ENCODE measurements at regions not wholly inside any gene's neighbourhood (a gene's known extent, or its start where the extent isn't known, plus 50 kb on each side); places are given as distances from the start of the nearest gene placed in this dataset.

DNA sequence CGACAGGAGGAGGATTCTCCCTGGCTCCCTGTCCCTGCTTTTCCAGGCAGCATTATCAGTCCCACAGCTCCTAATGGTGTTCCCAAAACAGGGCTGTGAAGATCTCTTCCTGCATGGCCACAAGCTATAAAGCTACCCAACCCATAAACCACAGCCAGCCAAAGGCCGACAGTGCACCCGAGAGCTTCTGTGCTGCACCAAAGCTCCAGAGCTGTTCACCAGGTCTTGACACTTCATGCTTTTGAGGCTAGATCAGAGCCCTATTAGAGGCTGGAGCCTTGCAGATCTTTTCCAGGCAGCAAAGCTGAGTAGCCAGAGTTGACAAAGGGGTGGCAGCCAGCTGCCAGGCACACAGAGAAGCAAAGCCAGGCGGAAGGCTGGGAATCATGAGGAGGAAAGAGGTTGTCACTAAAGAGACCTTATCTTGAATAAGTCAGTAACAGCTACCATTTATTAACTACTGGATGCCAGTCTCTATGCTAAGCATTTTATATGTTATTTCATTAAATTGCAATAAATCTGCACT is 180.4 kb downstream of the KATNAL1 start:
- DNase-seq: no peak

- DNase-seq: no peak
Observed at GRCh38 chr13:30125422-30126073, 181.8 kb downstream of the KATNAL1 start.

GRCh38 chr13:30124131-30124768 is 183.1 kb downstream of the KATNAL1 start:
- no peak for DNase-seq

DNA sequence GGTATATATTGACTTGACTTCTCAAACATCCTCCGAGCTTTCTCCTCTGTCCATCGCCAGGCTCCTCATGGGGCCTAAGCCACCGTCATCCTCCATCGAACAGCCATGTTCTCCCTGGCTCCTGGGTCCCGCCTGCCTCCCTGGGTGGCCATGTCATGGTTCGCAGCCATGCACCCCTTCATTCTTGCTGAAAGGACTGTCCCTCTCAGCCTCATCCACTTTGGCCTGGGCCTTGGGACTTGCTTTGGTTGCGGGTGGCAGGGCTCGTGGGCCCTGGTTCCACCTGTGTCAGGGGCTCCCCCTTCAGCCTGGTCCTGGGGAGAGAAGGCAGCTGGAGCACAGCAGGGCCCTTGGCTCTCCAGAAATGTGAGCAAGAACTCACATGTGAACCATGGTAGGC is 183.8 kb downstream of the KATNAL1 start:
- DNase-seq: no peak

DNA sequence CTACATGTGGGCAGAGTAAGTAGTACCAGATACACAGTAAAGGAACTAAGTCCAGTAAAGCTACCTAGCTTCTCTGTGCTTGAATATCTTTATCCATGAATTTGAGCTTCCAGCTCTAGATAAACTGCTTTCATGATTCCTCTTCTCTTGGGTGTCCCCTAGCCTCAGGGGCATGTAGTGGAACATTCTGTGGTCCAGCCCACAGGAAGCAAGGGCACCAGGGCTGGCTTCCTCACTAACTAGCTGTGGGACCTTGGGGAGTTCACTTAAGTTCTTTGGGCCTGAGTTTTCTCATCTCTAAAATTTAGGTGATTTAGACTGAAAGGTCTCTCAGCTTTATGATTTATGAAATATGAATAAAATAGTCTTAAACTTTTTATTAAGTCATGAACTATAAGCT is 185.7 kb downstream of the KATNAL1 start:
- no peak for DNase-seq

DNA sequence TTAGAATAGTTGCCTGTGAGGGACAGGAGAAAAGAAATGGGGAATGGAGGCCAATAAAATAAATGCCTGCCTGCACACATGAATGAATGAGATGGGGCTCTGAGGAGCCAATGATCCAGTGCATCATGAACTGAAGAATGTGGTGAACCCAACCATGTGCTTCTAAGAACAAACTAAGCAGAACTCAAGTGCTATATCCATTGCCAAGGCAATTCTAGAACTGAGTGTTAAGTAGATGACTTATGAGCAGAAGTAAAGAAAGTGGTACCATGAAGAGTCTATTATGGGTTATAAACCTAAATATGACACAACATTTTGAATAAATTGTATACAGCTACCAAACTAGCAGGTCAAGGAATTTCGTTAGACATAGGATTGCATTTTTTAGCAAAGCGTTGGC is 186.1 kb downstream of the KATNAL1 start:
- no peak for DNase-seq

- no peak for DNase-seq
Observed at GRCh38 chr13:30120133-30120822, 187.1 kb downstream of the KATNAL1 start.

DNA sequence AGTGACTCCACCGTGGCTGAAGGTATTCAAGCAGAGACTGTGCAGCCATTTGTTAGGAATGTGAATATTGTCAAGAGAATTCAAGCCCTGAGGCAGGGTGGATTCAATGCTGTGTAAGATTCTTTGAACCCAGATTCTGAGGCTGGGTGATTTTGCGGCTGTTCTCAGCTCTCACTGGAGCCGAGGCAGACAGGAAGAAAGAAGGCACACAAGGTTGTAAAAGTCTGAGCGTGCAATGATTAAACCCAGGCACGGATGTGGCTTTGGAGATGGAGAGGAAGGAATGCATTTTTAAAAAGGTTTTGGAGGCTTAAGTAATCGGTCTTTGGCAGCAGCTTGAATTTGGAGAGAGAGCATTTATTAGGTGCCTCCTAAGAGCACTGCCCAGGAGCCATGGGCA is 187.9 kb downstream of the KATNAL1 start:
- no peak for DNase-seq

GRCh38 chr13:30116379-30116778 is 191.0 kb downstream of the KATNAL1 start:
- peak; percentile 47 for DNase-seq

DNA sequence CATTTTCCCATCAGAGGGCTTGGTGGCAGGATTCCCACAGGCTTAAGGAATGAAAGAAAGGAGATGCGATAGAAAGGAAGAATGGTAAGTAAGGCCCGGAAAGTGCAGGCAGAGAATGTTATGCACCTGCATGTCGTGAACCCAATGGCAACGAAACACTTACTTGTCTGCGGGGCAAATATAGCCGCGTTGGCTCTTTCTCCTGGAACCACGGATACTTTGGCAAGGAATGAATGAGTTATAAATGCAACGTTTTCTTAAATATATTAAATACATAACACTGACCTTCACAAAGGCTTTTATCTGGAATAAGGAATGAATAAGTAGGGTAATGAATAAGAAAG is 192.1 kb downstream of the KATNAL1 start:
- DNase-seq: no peak

- DNase-seq: peak; percentile 91
Observed at GRCh38 chr13:30114571-30115256, 192.6 kb downstream of the KATNAL1 start.

DNA sequence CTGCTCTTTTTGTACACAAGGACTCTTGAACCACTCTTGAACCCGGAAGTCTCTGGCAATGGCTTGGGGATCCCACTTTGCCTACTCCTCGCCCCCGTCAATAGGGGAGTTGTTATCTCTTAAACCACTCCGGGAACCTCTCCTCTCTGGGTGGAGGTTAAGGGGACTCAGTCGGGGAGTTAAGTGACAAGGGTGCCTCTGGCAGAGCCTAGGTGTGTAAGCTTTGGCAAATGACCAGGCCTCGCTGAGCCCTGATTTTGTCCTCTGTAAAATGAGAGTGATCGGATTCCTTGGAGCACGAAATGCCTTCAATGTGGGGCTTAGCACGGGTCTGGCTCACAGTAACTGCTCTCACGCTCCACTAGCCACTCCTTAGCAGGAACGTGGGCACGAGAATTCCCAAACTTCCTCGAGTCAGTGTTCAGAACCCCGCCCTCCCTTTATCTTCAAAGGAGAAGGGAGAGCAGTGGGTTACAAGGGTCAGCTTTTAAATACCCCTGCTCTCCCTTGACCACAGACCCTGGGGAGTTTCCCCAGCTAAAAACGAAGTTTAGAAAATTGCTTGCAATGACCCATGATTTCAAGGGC is 193.3 kb downstream of the KATNAL1 start:
- peak; percentile 59 for DNase-seq

DNA sequence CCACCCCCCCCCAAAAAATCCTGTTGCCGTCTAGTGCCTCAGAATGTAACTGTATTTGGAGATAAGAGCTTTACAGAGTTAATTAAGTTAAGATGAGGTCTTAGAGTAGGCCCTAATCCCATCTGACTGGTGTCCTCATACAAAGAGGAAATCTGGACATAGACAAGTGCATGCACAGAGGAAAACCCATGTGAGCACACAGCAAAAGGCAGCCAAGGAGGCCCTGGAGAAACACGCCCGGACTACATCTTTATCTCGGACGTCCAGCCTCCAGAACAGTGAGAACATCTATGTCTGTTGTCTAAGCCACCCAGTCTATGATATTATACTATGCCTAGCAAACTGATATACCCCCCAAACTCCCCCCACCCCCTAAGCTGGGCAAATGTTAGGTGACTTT is 193.8 kb downstream of the KATNAL1 start:
- DNase-seq: peak; percentile 47

GRCh38 chr13:30112602-30113435 is 194.5 kb downstream of the KATNAL1 start:
- peak; percentile 87 for DNase-seq

- DNase-seq: no peak
Observed at GRCh38 chr13:30111810-30112209, 195.5 kb downstream of the KATNAL1 start.

- no peak for DNase-seq
Observed at GRCh38 chr13:30110301-30111070, 196.9 kb downstream of the KATNAL1 start.

GRCh38 chr13:30109471-30110135 is 197.7 kb downstream of the KATNAL1 start:
- no peak for DNase-seq

DNA sequence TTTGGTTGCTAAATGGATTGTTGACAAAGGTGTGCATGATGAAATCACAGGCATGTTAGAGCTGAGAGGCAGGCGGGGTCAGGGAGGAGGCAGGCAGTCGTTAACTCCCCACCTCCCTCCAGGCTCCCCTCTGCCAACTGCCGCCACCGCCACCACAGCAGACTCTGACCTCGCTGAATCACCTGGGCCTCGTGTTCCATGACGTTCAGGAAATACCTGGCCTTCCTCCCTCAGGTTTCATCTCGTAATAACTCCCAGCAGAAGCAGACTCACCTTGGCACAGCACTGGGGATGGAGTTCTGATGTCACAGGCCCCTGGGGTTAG is 198.5 kb downstream of the KATNAL1 start:
- DNase-seq: no peak

GRCh38 chr13:30108216-30108912 is 199.0 kb downstream of the KATNAL1 start:
- DNase-seq: no peak

DNA sequence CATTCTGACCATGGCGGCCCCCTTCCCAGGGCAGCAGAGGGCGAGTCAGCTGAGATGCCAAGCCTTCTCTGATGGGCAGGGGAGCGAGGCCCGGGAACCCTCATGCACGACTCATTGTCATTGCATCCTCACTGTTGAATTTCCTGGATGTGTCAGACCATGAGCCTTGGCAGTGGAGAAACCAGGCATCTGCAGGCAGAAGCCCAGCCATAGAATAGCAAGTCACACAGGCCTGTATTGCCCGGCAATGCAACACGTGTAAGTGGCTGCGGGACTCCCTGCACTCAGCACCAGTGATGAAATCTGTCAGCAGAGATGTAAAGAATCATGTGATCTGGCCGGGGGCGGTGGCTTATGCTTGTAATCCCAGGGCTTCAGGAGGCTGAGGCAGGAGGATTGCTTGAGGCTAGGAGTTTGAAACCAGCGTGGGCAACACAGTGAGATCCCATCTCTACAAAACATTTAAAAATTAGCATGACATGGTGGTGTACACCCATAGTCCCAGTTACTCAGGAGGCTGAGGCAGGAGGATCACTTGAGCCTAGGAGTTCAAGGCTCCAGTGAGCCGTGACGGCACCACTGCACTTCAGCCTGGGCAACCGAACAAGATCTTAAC is 199.7 kb downstream of the KATNAL1 start:
- no peak for DNase-seq
